ENCODE measurements at regions not wholly inside any gene's neighbourhood (a gene's known extent, or its start where the extent isn't known, plus 50 kb on each side); places are given as distances from the start of the nearest gene placed in this dataset.

DNA sequence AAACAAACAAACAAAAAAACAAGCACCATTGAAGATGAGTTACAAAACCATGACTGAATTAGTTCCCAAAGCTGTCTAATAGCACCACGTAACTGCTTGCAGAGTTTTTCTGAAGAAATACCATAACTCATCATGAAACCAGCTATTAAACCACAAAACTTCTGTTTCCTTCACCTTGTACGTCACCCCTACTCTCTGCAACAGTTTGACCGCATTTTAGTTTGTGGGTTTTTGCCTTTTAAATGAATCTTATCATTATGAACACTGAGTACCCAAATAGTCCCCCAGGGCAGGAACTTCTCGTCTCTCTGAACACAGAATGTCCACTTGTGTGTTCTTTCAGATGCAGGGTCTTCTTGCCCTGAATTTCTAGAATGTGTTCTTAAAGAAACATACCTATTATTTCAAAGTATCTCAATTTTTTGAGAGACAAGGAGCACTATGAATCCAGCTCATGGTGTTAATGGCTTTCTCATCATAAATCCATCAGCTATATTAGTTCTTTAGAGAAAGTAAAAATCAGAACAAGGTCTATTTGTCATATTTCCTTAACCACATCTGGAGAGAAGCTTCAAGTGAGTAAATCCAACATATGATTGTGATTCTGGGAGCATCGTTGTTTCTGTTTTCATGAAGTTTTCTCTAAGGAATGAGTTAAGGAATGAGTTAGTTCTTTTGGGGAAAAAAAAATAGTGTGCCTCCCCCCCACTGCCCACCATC lies 210.6 kb downstream of the AUH start:
- DNase-seq (ENCODE audit: extremely low read depth, low read depth) = no peak

DNA sequence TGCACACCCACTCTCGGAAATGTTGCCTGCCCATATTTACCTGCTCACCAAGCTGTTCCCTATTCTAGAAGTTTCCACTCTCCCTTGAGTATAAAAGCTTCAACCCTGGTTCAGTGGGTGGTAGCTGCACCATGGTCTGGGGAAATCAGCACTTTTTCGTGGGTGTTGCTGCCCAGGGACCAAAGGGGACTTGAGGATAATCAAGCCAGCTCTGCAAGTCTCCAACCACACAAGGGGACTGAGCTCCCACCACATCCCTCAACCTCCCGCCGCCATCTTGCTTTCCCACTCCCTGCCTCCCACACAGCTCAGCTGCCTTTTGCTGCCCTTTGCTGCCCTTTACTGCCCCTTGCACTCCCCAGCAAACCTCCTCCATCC lies 210.0 kb downstream of the AUH start:
- no peak for DNase-seq (ENCODE audit: extremely low read depth, low read depth)

DNA sequence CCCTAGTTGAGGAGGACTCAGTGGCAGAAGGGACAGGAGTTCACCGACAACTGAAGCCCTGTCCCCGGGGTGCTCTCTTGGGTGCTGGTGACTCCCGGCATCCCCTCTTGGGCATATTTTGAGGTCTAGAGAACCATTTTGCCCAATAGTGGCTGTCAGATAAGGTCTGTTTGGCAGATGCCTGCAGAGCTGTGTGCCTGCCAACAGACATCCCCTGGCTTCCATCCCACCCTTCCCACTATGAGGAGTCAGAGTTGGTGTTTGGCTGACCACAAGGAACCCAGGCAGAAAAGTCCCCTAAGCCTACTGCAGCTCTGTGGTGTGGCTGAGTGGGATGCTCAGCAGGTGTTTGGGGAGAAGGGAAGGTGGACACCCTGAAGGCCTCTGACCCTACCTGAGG lies 207.0 kb downstream of the AUH start:
- DNase-seq (ENCODE audit: extremely low read depth, low read depth) = no peak

DNA sequence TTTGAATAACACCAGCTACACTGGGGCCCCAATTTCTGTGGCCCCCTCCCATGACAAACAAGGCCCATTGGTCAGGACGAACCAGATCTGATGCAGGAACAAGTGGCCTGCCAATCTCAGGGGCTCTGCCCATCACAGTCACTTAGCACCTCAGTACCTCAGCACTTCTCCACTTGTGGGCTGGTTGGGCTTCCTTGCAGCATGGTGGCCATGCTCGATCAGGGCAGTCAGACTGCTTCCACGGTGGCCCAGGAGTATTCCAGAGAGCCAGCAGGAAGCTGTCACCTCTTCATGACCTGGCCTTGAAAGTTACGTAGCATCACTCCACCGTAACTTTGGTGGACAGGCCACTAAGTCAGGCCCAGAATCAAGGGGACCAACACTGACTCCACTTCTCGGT lies 206.5 kb downstream of the AUH start:
- DNase-seq (ENCODE audit: extremely low read depth, low read depth) = no peak

DNA sequence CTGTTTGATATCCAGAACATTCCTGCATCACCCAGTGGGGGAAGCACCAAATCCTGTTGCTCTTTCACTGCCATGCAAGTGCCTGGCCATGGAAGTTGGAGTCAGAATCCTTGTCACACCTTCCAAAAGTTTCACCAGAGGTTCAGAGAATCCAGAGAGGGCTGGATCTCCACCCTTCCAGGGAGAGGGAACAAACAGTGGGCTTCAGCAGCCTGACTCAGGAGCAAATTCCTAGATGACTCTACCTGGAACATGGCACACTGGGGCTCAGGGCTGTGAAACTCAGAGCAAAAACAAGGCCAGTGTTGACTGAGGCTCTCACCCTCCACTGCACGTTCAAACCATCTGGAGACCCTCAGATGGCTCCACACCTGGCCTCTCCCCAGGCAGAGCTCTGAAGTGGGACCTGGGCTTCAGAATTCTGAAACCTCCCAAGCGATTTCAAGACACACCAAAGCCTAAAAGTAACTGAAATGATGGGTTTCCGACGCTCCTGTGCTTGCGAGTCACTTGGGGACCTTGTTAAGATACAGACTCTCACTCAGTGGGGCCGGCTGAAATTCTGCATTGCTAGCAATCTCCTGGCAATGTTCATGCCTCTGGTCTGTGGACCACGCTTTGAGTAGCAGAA lies 205.9 kb downstream of the AUH start:
- DNase-seq (ENCODE audit: extremely low read depth, low read depth) = no peak

DNA sequence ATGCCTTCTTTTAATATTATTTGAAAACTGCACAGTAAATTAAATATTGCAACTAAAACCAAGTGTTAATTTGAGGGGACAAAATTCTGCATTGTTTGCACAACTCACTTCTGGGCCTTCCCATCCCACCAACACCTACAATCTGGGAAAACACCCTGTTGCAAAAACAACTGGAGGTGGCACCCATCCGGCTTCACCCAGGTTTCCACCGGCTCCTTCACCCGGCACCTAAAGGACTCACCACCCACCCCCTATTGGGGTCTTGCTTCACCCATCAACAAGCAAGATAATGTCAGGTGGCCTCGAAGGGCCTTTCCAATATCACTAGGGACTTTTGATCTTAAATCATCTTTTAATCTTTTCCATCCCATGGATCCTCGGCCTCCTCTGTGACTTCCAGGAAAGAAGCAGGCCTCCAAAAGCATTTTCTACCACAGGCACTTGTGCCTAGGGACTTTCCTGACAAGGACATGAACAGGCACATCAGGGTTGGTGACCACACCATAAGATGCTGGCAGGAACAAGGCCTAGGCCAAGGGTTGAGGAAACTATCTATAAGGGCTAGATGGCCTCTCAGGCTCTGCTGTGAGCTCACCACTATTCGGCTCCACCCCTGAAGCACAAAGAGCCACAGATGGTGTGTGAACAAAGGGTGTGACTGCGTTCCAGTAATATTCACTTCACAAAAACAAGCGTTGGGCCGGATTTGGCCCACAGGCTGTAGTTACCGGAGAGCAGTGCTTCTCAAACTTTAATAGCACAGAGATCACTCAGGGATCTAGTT lies 205.1 kb downstream of the AUH start:
- no peak for DNase-seq (ENCODE audit: extremely low read depth, low read depth)

DNA sequence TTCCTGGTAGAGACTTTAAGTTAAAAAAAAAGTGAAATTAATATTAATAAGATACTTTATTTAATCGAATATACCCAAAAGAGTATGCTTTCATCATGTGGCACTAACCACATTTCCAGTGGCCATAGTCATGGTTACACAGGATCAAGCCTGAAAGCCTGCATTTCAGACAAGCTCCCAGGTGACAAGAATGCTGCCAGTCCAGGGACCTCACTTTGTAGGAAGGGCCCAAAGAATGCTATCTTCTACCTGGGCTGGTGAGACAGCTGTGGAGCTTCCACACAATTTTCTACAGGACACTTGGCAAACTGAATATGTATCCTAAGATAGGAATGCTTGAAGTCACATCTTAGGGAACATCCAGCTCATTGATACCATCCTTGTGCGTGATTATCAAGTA lies 203.8 kb downstream of the AUH start:
- no peak for DNase-seq (ENCODE audit: extremely low read depth, low read depth)

DNA sequence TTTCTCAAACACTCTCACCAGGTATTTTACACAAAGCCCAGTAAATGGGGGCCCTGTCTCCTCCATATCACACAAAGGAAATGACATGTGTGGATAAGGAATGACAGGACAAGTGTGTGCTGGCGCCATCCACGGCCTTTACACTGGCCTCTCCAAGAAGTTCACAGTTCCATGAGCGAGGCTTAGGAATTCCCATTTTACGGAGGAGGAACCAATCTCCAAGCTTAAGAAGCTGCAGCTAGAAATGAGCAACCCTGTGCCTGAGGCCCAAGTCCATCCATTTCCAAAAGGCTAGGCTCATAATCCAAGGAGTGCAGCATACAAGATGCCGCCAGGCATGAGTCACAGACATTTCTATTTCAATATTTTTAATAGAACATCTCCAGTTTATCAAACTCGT lies 203.4 kb downstream of the AUH start:
- DNase-seq (ENCODE audit: extremely low read depth, low read depth) = no peak

DNA sequence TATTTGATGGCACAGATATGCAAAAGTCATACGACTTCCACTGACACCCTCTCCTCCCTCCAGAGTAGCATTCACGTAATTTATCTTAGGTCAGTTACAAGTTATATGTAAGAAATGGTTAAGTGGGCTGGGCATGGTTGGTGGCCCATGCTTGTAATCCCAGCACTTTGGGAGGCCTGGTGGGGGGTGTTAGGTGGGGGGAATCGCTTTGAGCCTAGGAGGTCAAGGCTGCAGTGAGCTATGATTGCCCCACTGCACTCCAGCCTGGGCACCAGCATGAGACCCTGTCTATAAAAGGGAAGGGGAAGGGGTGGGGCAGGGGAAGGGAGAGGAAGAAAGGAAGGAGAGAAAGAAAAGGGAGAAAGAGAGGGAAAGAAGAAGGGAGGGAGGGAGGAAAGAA lies 202.8 kb downstream of the AUH start:
- DNase-seq (ENCODE audit: extremely low read depth, low read depth) = no peak

DNA sequence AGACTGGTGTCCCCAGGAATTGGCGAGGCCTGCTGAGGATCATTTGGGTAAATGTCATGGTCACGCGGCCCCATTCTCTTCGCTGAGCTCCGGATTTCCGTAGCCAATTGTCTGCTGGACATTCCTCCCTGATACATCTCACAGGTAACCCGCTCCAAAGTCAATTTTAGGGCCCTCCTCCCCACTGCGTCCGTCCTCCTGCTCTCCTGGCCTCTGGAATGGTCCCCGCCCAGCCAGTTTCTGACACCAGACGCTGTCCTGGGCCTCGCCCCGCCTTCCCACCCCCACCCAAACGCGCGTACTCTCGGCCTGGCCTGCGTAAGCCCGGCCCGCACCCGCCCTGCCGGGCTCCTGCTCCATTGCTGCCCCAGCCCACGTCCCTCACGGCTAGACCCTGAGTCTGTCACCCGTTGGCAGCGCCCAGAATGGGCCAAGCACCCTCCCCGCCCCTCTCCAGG lies 202.0 kb downstream of the AUH start:
- DNase-seq (ENCODE audit: extremely low read depth, low read depth) = no peak

DNA sequence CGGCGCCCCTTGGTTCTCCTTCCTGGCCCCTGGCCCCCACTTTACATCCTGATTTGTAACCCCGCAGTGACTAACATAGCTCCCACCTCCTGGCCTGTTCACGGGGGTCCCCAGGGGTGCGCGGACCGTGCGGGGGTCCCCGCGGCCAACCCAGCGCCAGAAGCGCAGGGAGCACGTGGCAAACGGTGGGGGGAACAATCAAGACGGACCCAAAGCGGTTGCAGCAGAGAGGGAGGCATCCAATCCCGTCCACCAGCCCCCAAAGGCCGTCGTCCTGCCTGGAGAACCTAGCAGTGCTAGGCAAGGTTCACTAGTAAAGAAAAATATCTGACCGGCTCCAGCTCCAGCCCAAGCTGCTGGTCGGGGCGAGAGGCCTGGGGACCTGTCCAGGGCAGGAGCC lies 201.5 kb downstream of the AUH start:
- DNase-seq (ENCODE audit: extremely low read depth, low read depth) = no peak

DNA sequence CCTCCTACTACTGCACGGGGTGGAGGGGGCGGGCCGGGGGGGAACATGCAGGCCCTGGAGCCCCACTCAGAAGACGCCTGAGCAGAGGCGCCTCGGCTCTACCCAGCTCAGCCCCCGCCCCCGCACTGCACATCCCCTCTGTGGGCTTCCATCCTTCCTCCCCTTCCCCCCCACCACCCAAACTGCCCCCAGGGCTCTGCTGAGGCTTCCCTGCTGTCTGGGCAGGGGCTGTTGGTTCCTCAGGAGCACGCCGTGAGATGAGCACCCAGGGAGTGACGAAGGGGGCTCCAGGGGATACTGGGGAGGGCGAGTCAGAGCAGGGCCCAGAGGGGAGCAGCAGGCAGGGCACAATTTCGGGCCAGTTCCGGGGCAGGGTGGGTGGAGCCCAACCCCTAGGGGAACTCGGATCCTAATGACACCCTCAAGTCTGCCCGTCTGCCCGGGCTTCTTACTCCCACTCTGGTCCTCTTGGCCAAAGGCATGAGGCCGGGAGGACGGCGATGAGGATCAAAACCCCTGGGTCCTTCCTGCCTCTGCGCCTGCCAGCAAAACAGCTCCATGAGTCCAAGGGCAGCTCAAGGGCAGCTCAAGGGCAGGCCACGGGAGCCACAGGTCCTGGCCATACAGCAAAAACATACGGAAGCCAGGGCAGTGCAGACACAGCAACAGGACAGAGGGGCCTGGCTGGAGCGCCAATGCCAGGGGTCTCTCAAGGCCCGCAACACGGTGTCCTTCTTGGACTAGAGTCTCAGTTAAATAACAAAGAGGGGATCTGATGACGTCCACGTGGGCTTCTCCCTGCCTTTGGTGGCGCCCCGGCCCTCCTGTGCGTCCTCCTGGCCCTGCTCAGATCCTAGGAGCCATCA lies 200.9 kb downstream of the AUH start:
- no peak for DNase-seq (ENCODE audit: extremely low read depth, low read depth)

DNA sequence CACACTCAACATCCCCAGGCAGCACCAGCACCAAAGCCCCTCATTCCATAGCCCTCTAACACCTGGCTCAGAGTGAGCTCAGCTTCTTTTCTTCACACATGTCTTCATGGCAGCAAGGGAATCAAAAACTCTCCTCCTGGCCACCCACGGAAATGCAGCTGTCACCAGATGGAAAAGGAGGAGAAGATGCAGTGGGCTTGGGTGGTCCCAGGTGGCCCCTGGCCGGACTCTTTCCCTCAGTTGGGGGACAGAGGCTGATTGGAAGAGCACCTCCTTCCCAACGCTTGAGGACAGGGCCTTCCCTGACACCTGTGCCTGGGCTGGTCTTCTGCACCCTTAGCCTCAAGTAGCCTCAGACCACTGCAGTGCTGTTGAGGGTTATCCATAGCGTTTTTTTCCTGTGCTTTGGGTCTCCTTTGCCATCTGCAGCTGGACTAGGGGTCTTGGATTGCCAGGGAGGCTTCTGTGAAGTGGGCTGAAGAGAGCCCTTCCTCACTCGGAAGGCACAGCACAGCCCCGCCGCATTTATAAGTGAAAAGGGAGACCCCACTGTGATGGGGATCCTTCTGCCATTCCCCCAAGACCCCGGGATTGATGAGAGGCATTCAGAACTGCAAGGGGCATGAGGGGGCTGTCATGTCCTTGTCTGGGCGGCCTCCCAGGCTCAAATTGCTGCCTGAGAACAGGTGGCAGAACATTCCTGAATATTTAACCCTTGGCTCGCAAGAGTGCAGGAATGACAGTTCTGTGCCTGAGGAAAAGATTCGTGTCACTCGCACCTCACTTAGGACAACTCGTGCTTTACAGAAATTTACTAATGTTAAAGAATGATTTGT lies 200.0 kb downstream of the AUH start:
- DNase-seq (ENCODE audit: extremely low read depth, low read depth) = no peak

DNA sequence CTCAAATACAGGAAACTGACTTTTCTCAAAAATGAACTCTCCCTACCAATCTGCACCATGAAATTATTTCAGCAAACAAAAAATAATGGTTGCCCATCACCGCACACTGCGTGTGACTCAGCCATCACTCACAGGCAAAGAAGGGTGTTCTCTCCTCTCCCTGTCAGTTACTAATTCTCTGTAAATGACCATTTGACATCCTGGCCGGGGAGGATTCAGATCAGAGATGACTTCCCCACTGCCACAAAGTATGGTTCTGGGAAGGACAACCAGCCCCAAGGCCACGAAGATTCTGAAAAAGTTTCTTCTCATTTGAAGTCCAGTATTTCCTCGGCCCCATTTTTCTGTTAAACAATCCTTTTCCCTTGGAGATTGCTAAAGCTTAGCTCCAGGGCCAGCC lies 199.4 kb downstream of the AUH start:
- DNase-seq (ENCODE audit: extremely low read depth, low read depth) = no peak

DNA sequence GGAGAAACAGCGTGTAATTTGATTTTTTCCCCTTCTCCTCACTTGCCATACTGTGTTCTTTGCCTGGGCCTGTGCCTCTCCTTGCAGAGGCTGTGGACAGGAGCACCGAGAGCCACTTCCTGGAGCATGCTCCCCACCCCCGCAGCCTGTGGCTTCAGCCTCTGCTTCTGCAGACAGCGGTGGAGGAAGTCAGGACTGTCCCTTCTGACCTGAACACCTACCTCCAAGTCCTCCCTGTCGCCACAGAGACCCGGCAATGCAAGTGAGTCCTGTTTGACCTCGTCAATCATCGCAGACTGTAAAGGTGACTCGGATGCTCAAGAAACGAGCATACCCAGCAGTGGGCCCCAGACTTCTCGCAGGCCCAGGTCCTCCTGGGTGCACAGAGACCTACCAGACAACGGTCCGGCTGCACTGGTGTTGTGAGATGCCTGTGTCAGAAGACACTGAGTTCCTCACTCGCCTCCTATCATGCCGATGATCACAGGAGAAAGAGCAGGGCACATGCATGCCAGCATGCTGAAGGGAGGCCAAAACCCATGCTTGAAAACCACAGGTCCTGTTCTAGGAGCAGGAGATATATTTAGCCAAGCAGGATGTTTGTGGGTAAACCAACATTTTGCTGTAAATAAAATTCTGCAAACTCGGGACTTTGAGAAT lies 198.8 kb downstream of the AUH start:
- DNase-seq (ENCODE audit: extremely low read depth, low read depth) = no peak

DNA sequence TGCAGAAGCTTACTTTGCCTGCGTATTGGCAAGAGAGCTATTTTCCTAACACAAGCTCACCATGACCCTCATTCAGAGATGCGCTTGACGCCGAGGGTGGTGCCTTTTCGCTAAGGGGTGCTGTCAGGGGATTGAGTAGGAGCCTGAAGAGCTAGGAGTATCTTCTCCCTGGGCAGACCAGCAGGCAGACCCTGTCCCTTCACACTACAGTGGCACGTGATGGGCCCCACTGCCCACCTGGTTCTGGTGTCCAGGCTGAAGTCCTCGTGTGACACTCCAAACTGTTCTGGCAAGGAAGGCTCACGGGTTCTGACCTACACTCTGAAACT lies 198.3 kb downstream of the AUH start:
- DNase-seq (ENCODE audit: extremely low read depth, low read depth) = no peak

DNA sequence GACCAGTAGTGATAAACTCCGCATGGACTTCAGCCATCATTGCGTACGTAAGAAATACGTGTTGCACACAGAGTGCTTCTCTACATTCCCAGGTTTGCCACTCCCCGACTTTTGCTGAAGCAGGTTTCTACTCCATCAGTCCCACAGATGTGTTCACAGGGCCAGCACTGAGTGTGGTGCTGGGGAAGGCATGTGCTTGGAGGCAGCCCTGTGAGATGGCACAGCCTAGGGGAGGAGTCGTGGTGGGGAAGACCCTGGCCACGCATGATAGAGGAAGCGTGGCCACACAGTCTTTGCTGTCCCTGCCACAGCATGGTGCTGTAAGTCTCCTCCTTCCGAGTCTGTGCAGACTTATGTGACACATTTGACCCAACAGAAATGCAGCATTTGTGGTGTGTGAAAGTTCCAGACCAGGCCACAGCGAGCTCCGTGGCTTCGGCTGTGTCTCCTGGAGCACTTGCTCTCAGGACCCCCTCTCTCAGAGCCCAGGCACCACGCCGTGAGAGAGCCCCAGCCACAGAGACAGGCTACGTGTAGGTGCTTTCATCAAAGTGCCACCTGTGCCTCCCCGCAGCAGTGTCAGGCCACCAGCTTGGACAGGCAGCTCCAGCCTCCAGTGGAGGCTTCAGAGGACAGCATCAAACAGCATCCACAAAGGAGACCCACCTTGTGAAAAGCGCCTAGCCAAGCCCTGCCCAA lies 197.8 kb downstream of the AUH start:
- no peak for DNase-seq (ENCODE audit: extremely low read depth, low read depth)

Data from NCI-H460 (cell line).